Activated CD4-positive, alpha-beta T cell treated with anti-CD3 and anti-CD28 coated beads, Interleukin-2, amount 50 U/mL, for 1 hour (primary cell): ENCODE measurements at regions not wholly inside any gene's neighbourhood (a gene's known extent, or its start where the extent isn't known, plus 50 kb on each side); places are given as distances from the start of the nearest gene placed in this dataset.

ENCODE experiments used
- DNase-seq: peaks from one replicate; pipeline ENCODE4 v3.0.0-alpha.2; 2020

- no peak for DNase-seq
Measured at GRCh38 chr4:163773940-163774339, 279.4 kb downstream of the TMA16 start.

- no peak for DNase-seq
Measured at GRCh38 chr4:163776957-163777356, 282.5 kb downstream of the TMA16 start.

DNA sequence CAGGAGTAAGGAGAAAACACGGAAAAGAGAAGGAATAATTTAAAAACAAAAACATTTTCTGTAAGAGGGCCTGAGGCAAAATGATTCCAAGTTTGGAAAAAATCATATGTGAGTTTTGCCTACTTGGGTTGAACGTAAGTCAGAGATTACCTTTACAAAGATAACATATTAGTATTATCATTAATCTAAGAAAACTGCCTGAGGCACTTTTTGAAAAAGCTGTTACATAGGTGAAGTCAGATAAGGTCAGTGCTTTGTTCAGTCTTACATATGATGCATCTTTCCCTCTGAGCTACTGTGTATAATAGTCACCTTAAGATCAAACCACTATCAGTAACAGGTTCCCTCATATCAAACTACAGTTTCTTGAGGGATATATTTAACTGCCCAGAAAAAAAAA lies 287.2 kb downstream of the TMA16 start:
- no peak for DNase-seq

- DNase-seq = no peak
Measured at GRCh38 chr4:163790231-163790630, 295.7 kb downstream of the TMA16 start.

DNA sequence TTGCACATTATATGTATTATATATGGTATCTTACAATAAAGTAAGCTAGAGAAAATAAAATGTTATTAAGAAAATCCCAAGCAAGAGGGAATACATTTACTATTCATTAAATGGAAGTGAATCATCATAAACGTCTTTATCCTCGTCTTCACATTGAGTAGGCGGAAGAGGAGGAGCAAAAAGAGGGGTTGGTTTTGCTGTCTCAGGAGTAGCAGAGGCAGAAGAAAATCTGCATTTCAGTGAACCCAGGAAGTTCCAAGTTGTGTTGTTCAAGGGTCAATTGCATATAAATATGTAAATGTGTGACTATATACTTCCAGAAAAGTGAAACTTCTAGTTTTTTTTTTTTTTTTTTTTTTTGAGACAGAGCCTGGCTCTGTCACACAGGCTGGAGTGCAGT lies 301.4 kb downstream of the TMA16 start:
- no peak for DNase-seq

DNA sequence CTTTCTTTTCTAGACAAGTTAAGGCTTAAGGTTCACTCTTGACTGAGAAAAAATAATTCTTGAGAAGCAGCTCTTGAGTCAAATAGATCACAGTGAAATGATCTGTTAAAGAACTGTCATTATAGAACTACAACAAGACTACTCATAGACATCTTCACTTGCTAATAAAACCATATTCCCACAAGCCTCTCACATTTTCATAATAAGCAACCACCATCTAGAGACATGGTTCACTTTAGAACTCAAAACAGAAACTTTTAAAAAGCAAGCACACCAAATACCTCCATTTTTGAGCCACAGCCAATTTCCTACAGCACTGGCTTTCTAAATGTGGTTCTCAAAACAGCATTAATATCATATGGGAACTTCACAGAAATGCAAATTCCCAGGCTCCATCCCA lies 309.5 kb downstream of the TMA16 start:
- DNase-seq = no peak

GRCh38 chr4:163806653-163807052 lies 312.2 kb downstream of the TMA16 start:
- DNase-seq = no peak

GRCh38 chr4:163808011-163808410 lies 313.5 kb downstream of the TMA16 start:
- DNase-seq = no peak

DNA sequence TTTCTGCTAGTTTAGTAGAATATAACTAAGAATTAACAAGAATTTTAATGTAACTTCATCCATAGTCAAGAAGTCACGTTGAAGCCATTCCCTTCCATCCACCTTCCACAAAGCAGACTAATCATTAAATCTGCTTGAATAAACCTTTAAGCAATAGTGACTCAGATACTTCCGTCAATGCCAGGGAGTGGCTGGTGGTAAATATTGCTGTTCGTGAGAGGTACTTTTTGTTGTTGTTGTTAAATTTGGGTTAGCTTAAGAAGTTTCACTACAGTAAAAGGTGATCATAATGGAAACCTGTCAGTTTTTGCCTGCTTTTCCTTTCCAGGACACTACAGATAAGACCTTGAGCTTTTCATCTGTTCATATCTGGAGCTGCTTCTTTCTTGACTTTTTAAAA lies 316.3 kb downstream of the TMA16 start:
- no peak for DNase-seq

- no peak for DNase-seq
Measured at GRCh38 chr4:163815776-163816175, 321.3 kb downstream of the TMA16 start.

DNA sequence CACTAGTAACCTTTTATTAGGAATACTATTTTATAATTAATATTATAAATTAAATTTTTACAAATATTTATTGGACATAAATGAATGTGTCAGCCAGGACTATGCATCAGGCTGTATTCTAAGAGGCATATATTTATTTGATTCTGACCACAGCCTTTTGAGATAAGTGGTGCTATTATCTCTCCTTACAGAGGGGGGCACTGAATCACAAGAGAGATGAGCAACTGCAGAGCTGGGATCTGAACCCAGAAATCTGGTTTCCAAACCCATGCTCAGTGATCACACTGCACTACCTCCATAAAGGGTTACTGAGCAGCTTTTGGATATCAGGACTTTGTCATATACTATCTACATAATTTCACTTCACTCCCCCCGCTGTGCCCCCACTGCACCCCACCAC lies 322.0 kb downstream of the TMA16 start:
- no peak for DNase-seq

DNA sequence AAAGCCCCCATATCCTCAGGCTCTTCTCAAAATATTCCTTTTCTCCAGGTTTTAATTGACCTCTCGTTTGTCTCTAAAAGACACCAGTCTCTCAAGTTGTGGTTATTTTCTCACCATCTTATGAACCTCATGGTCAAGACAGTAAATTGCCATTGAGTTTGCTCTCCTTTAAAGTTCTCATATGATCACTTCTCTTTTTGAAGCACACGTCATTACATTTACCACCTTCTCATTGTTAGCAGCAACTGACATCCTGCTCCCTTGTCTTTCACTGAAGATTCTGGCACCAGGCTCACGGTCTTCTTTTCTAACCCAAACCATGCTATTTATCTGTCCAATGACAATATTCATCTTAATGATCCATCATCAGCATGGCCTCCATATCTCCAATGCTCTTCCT lies 324.2 kb downstream of the TMA16 start:
- DNase-seq = no peak

DNA sequence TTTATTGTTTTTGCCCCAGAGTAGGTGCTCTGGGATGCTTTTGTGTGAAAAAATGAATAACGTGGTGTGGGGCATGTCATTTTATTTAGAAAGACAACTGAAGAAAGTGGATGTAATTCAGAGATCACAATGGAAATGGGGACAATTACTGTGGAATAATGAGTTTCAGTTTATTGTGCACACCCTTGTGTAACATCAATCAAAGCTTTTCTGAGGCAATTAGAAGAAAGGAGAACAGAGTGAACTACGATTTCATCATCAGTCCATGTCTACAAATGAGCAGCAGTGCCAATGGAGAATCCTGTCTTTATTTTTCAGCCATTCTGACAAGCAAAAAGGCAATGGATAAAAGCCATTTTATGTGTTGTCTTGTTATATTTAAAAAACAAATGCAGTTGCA lies 339.2 kb downstream of the TMA16 start:
- no peak for DNase-seq

DNA sequence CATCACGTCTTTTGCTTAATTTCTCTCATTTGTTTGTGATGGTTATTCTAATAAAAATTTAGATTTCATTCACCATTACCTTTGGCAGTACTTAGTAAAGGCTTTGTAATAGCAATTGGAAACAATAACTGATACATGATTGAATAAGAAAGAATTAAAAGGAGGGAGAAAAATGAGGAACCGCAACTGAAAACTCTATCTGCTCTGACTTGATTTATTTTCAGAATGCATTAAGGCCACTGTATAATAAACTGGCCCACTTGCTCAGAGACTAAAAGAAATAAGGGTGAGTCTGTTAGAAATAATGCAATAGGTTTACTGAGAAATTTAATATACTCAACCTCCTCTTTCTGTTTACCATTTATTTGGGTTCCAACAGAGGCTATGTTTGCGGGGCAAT lies 351.5 kb downstream of the TMA16 start:
- DNase-seq = no peak

DNA sequence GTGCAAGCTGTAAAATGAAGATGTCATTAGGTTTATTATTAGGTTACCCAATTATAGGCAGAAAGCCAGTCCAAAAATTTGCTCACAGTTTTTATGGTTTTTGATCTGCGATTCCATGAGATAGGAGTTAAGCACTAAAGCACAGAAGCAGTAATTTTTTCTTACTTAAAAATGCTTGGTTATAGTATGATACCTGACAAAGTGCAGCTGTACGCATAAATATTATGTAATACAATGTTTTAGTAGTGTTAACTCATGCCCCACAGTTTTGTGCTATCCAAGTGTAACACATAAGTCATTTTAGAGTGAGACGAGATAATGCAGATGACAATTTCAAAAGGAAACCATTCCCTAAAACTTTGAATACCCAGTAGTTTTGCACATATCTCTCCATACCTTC lies 357.8 kb downstream of the TMA16 start:
- DNase-seq = no peak

DNA sequence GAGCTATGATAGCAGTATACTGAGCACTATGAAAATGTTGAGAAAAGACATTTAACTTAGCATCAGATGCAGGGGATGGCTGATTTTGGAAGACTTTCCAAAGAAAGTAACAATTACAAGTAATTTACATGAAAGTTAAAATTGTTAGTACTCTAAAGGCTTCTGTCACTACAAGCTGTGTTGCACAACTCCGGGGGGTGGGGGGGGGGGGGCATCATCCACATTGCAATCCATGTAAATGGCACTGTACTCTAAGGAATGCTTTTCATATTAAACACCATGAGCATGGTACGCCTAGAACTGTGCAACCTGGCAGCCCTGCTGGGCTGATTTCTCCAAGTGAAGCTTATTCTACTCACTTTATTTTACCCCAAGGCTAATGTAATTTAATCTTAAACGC lies 363.4 kb downstream of the TMA16 start:
- no peak for DNase-seq

DNA sequence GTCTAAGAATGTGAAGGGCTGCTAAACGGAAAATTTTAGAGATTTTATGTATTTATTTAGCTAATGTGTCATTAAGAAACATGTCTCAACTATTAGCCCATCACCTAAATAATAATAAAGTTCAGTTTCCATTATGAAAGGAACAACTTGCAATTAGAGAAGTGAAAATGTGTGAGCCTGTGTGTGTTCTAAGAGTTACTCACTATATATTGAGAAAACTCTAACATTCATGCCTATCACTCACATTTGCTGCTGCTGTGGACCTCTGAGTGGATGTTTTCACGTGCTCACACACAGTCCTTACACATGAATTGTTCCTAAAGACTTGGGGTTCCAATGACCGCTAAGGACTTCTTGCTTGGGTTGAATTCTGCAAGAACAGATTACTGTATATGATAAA lies 364.0 kb downstream of the TMA16 start:
- DNase-seq = no peak

GRCh38 chr4:163863082-163863481 lies 368.6 kb downstream of the TMA16 start:
- no peak for DNase-seq

DNA sequence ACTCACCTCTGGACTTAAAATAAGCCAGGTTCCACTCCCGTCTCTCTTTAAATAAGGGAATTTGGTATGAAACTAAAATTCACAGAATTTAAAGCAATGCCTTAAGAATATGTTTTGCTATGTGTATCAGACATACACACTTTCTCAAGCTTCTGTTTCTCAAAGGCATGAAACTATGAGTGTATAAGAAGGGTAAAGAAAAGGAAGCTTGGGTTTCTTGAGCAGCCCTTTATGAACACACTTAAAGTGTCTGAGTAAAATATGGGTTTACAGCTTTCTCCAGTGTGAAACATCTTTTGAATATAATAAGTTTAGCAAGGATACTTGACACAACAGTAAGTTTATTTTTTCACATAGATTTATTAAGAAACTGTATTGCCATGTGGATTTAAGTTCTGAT lies 370.5 kb downstream of the TMA16 start:
- DNase-seq = no peak

DNA sequence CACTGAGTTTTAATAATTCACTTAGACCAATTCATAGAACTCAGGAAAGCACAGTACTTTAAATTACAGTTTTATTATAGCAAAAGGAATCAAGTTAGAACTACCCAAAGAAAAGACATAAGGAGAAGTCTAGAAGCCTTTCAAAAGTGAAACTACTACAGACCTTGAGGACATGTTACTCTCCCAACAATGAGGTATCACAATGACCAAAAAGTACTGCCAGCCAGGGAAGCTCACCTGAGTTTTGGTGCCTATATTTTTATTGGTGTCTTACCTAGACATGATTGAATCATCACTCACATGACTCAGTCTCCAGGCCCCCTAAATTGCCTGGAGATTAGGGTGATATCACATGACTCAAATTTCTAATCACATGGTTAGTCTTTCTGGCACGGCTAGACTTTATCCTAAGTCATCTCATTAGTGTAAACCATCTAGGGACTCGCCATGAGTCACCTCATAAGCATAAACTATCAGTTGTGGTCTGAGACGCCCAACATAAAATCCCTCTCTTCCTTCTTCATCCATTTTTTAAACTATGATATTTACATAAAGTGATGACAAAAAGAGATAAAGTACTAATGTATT lies 372.3 kb downstream of the TMA16 start:
- DNase-seq = no peak

- DNase-seq = no peak
Measured at GRCh38 chr4:163868445-163868844, 374.0 kb downstream of the TMA16 start.

GRCh38 chr4:163871078-163871477 lies 376.6 kb downstream of the TMA16 start:
- no peak for DNase-seq

DNA sequence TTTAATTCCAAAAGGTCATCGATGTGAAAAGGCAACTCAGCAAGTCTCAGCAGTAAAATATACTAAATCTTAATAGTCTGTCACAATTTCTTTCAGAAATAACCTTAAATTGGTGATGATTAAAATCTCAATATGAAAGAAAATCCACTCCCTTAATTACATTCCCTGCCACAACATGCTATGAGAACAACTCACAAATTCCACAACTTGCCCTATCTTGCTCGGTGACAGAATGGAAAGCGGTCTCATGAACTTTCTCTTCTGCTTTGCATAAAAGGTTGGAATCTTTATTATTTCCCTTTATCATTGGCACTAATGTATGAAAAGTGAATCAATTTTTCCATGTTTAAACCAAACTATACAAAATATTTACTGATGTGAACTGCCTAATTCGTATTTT lies 380.8 kb downstream of the TMA16 start:
- no peak for DNase-seq

GRCh38 chr4:163878336-163879121 lies 384.0 kb downstream of the TMA16 start:
- DNase-seq = no peak

GRCh38 chr4:163892417-163892816 lies 397.9 kb downstream of the TMA16 start:
- DNase-seq = no peak
